Left lung (tissue), 4 donors: ENCODE measurements at regions not wholly inside any gene's neighbourhood (a gene's known extent, or its start where the extent isn't known, plus 50 kb on each side); places are given as distances from the start of the nearest gene placed in this dataset.

Source experiments
- ATAC-seq: fragments of 200-7000 bp; cut with Tn5 transposase; one replicate; pipeline ENCODE4 v1.9.1; 2020; ENCODE audit warnings: moderate library complexity
- DNase-seq, 4 donors: peaks; one replicate each; pipeline ENCODE4 v3.0.0-alpha.2; 2013 to 2020
- H3K27ac ChIP-seq, 2 donors: fragments of 200-600 bp; sonication (generic) in 1 of 2; one replicate each; pipeline versions ENCODE4 v1.5.0 to v1.8.0; 2020 to 2021
- H3K27me3 ChIP-seq, 2 donors: fragments of 200-600 bp; sonication (generic) in 1 of 2; one replicate each; pipeline versions ENCODE4 v1.5.0 to v1.8.0; 2020 to 2021
- H3K36me3 ChIP-seq, 2 donors: fragments of 200-600 bp; sonication (generic) in 1 of 2; one replicate each; pipeline versions ENCODE4 v1.5.0 to v1.8.0; 2020 to 2021
- H3K4me1 ChIP-seq, 2 donors: fragments of 200-600 bp; one replicate each; pipeline ENCODE4 v1.8.0; 2021
- H3K4me3 ChIP-seq, 2 donors: fragments of 200-600 bp; sonication (generic) in 1 of 2; one replicate each; pipeline versions ENCODE4 v1.5.0 to v1.8.0; 2020 to 2021; ENCODE audit warnings: mild to moderate bottlenecking in 1 of 2
- H3K9me3 ChIP-seq, 2 donors: fragments of 200-600 bp; sonication (generic) in 1 of 2; one replicate each; pipeline versions ENCODE4 v1.5.0 to v1.8.0; 2020 to 2021
- intact Hi-C, 2 donors: fragments of 100-400 bp; cut with DNase I; formaldehyde crosslinking; loops; one replicate each; pipeline versions ENCODE4 v1.11.2 to v1.14.2; 2022
- TF ChIP-seq, protein P1 (sequence below), 2 donors: fragments of 200-600 bp; sonication (generic) in 1 of 2; IDR thresholded peaks; one replicate each; pipeline versions ENCODE4 v1.5.0 to v1.8.0; 2021; ENCODE audit warnings: antibody characterized with exemption in 2 of 2
- donor health status: DM: no; HTN: yes; CAD: no.
- donor health status: DM: no; HTN: no; CAD: no.

DNA sequence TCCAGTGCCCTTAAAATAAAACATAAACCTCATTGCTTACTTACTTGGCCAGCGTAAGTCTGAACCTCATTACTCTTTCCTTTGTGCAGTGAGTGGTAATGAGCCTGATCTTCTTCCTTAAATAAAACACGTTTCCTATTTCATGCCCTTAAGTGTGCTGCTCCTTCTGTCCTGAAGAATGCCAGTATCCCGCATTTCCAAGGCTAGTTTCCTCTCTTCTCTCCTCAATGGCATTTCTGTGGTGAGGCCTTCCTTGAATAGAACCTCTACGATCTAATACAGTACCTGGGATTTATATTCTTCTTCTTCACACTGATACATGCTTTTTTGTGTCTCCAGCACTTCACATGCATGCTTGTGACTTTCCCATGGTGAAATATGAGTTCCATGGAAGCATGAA, 523.4 kb upstream of the CDH4 start:
- TF ChIP-seq, protein P1, sequence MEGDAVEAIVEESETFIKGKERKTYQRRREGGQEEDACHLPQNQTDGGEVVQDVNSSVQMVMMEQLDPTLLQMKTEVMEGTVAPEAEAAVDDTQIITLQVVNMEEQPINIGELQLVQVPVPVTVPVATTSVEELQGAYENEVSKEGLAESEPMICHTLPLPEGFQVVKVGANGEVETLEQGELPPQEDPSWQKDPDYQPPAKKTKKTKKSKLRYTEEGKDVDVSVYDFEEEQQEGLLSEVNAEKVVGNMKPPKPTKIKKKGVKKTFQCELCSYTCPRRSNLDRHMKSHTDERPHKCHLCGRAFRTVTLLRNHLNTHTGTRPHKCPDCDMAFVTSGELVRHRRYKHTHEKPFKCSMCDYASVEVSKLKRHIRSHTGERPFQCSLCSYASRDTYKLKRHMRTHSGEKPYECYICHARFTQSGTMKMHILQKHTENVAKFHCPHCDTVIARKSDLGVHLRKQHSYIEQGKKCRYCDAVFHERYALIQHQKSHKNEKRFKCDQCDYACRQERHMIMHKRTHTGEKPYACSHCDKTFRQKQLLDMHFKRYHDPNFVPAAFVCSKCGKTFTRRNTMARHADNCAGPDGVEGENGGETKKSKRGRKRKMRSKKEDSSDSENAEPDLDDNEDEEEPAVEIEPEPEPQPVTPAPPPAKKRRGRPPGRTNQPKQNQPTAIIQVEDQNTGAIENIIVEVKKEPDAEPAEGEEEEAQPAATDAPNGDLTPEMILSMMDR (IDR thresholded peaks at IDR 0.05) = no peak
- intact Hi-C loops = no loop called here
- Histone ChIP-seq H3K36me3 (no peaks in the 10 kb centered on the region), H3K4me3 (no peak overlapping the region), H3K9me3 (peaks cover 0 to 9% of the 10 kb centered on the region in 2 donors), H3K27ac (no peak overlapping the region), H3K4me1 (no peaks in the 10 kb centered on the region), H3K27me3 (no peaks in the 10 kb centered on the region)
- no peak for DNase-seq
- no peak for ATAC-seq

DNA sequence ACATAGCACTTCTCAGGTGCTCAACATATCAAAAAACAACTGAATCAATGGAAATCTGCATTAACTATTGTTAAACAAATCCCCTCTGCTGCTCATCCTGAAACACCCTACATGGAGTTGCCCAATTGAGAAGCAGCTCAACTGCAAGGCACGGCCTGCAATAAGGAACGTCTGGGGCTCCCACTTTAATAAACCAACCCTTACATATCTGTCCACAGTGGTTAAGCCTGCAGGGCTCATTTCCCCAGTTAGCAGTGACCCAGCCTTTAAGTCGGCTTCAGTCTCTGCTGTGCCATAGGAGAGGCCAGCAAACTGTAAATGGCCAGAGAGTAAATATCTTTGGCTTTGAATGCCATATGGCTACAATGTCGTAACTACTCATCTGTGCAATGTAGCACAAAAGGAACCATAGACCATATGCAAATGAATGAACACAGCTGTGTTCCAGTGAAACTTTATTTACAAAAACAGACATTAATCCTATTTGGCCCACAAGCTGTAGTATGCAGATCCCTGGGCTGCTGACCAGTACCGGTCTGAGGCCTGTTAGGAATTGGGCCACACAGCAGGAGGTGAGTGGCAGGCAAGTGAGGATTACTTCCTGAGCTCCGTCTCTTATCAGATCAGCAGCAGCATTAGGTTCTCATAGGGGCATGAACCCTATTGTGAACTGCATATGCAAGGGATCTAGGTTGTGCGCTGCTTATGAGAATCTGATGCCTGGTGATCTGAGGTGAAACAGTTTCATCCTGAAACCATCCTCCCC, 522.7 kb upstream of the CDH4 start:
- H3K4me1 ChIP-seq = no peaks in the 10 kb centered on the region
- intact Hi-C loops = no loop called here
- H3K27ac ChIP-seq = no peak overlapping the region
- DNase-seq (no peak), ATAC-seq (no peak)
- H3K4me3 ChIP-seq = no peak overlapping the region
- peaks cover 0 to 9% of the 10 kb centered on the region in 2 donors for H3K9me3 ChIP-seq
- H3K27me3 ChIP-seq = no peaks in the 10 kb centered on the region
- H3K36me3 ChIP-seq = no peaks in the 10 kb centered on the region
- TF ChIP-seq, protein P1 (IDR thresholded peaks at IDR 0.05) = no peak

DNA sequence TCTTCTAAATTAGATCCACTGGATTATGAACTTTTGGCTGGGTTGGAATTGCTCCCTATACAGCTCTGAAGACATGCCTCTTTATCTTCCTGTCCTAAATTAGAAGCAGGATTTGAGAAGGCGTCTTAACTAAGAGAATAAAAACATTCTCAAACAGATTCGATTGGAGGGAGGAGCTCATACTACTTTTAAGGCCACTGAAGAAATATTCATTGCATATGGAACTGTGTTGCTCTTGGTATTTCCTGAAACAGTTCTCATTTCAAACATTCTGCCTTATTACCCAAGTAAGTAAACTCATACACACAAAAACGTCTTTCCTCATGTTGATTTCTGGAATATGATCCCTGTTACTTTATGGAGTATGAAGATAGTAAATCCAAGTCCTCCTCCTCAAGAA, 519.7 kb upstream of the CDH4 start:
- no peak for DNase-seq
- no peak for ATAC-seq
- Histone ChIP-seq H3K27ac (no peak overlapping the region), H3K9me3 (peaks cover 0 to 7% of the 10 kb centered on the region in 2 donors), H3K4me1 (no peaks in the 10 kb centered on the region), H3K36me3 (no peaks in the 10 kb centered on the region), H3K4me3 (no peak overlapping the region), H3K27me3 (no peaks in the 10 kb centered on the region)
- TF ChIP-seq, protein P1 (IDR thresholded peaks at IDR 0.05) = no peak
- intact Hi-C loops = no loop called here

DNA sequence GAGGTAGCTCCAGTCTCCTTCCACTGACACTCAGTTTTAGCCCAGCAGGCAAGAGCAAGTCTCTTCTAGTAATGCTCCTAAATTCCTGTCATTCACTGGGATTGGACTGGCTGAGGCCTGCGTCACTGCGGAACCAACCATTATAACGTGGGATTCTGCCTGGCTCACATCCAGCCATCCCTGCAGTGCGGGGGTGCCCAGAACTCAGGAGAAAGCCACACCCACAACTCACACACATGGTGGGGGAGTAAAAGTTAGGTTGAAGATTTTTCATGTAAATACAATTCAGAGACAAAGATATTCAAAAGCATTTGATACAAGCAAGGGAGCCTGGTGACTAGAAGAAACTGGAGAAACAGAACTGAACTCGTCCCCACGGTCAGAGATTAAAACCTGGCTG, 504.0 kb upstream of the CDH4 start:
- ATAC-seq (no peak), DNase-seq (no peak)
- intact Hi-C loops = no loop called here

DNA sequence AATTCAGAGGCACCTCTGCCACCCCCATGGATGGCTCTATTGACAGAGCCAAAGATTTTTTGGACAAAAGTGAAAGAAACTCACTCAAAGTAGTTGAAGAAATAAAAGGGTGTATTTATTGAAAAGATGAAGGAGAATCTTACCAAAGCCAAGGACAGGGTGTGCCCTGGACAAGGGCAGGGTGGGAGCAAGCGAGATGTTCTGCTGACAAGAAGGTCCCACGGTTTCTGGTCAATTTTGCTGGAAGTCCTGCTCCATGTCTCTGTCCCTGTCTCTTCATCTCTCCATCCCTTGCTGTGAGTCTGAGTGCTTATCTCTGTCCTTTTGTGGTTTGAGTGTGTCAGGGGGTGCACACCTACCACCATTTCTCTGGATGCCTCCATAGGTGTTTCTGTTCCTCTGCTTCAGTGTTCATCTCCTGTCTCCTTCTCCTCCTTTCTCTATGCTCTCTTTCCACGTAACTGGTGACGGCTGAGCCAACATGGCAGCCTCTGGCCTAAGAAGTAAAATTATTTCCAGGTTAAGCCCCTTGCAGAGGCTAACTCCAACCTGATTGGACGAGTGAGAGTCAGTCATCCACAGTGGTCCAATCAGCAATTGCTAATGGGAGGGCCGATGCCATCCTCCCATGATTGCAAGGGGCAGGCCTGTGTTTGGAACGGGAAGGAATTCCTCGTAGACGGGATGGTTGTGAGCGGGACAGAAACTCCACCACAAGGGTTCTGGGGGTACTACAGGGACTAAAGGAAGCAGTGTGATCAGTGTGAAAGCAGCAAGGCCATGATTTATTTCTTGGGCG, 502.1 kb upstream of the CDH4 start:
- no peaks in the 10 kb centered on the region for H3K36me3 ChIP-seq
- DNase-seq = no peak
- intact Hi-C loops = no loop called here
- H3K4me1 ChIP-seq = no peaks in the 10 kb centered on the region
- no peaks in the 10 kb centered on the region for H3K9me3 ChIP-seq
- no peaks in the 10 kb centered on the region for H3K27me3 ChIP-seq
- no peak for ATAC-seq
- TF ChIP-seq, protein P1 (IDR thresholded peaks at IDR 0.05) = no peak
- H3K27ac ChIP-seq = no peak overlapping the region
- no peak overlapping the region for H3K4me3 ChIP-seq

More for the DNA sequence above, 504.0 kb upstream of the CDH4 start:
- H3K27me3 ChIP-seq = no peaks in the 10 kb centered on the region
- H3K4me1 ChIP-seq = no peaks in the 10 kb centered on the region
- H3K9me3 ChIP-seq = no peaks in the 10 kb centered on the region
- TF ChIP-seq, protein P1 (IDR thresholded peaks at IDR 0.05) = no peak
- no peaks in the 10 kb centered on the region for H3K36me3 ChIP-seq
- no peak overlapping the region for H3K27ac ChIP-seq
- no peak overlapping the region for H3K4me3 ChIP-seq
